GM23338 (cell line): ENCODE measurements at regions not wholly inside any gene's neighbourhood (a gene's known extent, or its start where the extent isn't known, plus 50 kb on each side); places are given as distances from the start of the nearest gene placed in this dataset.

Experiments used
- ATAC-seq: fragments of 200-7000 bp; cut with Tn5 transposase; 3 replicates; pipeline ENCODE4 v1.9.1; 2020
- DNase-seq: peaks from one replicate; pipeline ENCODE4 v3.0.0-alpha.2; 2015; ENCODE audit warnings: low spot score
- H2AFZ ChIP-seq: fragments of 200-600 bp; sonication (generic); 2 replicates; pipeline ENCODE4 v1.8.0; 2016; ENCODE audit warnings: antibody characterized with exemption, mild to moderate bottlenecking, moderate library complexity
- H3F3A ChIP-seq: fragments of 200-600 bp; sonication (generic); replicated peaks from 2 replicates; pipeline ENCODE4 v1.8.0; 2017; ENCODE audit warnings: antibody characterized with exemption, mixed run types, low read depth
- H3K27ac ChIP-seq: fragments of 200-600 bp; sonication (generic); 2 replicates; pipeline ENCODE4 v1.6.1; 2016; ENCODE audit warnings: low read depth
- H3K27me3 ChIP-seq: fragments of 200-600 bp; sonication (generic); 2 replicates; pipeline ENCODE4 v1.8.0; 2016; ENCODE audit warnings: mild to moderate bottlenecking, mixed run types, moderate library complexity; ENCODE audit not compliant: insufficient read depth
- H3K36me3 ChIP-seq: fragments of 200-600 bp; sonication (generic); 2 replicates; pipeline ENCODE4 v1.8.0; 2016; ENCODE audit warnings: mild to moderate bottlenecking; ENCODE audit not compliant: insufficient read depth
- H3K4me1 ChIP-seq: fragments of 200-600 bp; sonication (generic); 2 replicates; pipeline ENCODE4 v1.8.0; 2016; ENCODE audit warnings: mild to moderate bottlenecking, moderate library complexity; ENCODE audit not compliant: insufficient read depth
- H3K4me2 ChIP-seq: fragments of 200-600 bp; sonication (generic); 2 replicates; pipeline ENCODE4 v1.7.1; 2017; ENCODE audit warnings: mixed run types
- H3K4me3 ChIP-seq: fragments of 200-600 bp; sonication (generic); 2 replicates; pipeline ENCODE4 v1.6.1; 2016; ENCODE audit warnings: mixed run types
- H3K79me2 ChIP-seq: fragments of 200-600 bp; sonication (generic); replicated peaks from 2 replicates; pipeline ENCODE4 v1.8.0; 2017; ENCODE audit warnings: mild to moderate bottlenecking; ENCODE audit not compliant: insufficient read depth
- H3K9me2 ChIP-seq: fragments of 200-600 bp; sonication (generic); 2 replicates; pipeline ENCODE4 v1.8.0; 2017; ENCODE audit not compliant: insufficient read depth
- H4K20me1 ChIP-seq: fragments of 200-600 bp; sonication (generic); replicated peaks from 2 replicates; pipeline ENCODE4 v1.8.0; 2017; ENCODE audit warnings: mild to moderate bottlenecking; ENCODE audit not compliant: insufficient read depth
- H3K27ac Mint-ChIP-seq: 2 replicates; pipeline ENCODE4 v1.8.0; 2020; ENCODE audit warnings: inconsistent platforms, mild to moderate bottlenecking, moderate library complexity, mixed read lengths
- H3K27me3 Mint-ChIP-seq: 3 replicates; pipeline ENCODE4 v1.8.0; 2022; ENCODE audit warnings: low read depth, mild to moderate bottlenecking, moderate library complexity, mixed read lengths, inconsistent platforms; ENCODE audit not compliant: insufficient read depth, poor library complexity
- H3K36me3 Mint-ChIP-seq: 3 replicates; pipeline ENCODE4 v1.8.0; 2021; ENCODE audit warnings: low read depth, mild to moderate bottlenecking, inconsistent platforms, moderate library complexity, mixed read lengths
- H3K4me1 Mint-ChIP-seq: 3 replicates; pipeline ENCODE4 v1.8.0; 2020; ENCODE audit warnings: mild to moderate bottlenecking, inconsistent platforms, mixed read lengths
- H3K4me3 Mint-ChIP-seq: 3 replicates; pipeline ENCODE4 v1.8.0; 2021; ENCODE audit warnings: moderate library complexity, mild to moderate bottlenecking, inconsistent platforms, mixed read lengths
- H3K9me3 Mint-ChIP-seq: 3 replicates; pipeline ENCODE4 v1.8.0; 2020; ENCODE audit warnings: moderate library complexity, mild to moderate bottlenecking, inconsistent platforms, mixed read lengths
- CREB1 ChIP-seq: fragments of 250-450 bp; sonication (Bioruptor Pico); IDR thresholded peaks from 2 replicates; pipeline ENCODE4 v1.5.0; 2020; ENCODE audit warnings: low read depth, mild to moderate bottlenecking, moderate library complexity
- ETS1 ChIP-seq: IDR thresholded peaks from 2 replicates; pipeline ENCODE4 v1.6.1; 2016; ENCODE audit warnings: antibody characterized with exemption
- EZH2 ChIP-seq: fragments of 200-600 bp; sonication (generic); IDR thresholded peaks from one replicate; pipeline ENCODE4 v1.8.0; 2017; ENCODE audit warnings: antibody characterized with exemption, mild to moderate bottlenecking, low read depth; ENCODE audit not compliant: unreplicated experiment
- EZH2phosphoT487 ChIP-seq: fragments of 200-600 bp; sonication (generic); IDR thresholded peaks from one replicate; pipeline ENCODE4 v1.8.1; 2018; ENCODE audit warnings: antibody characterized with exemption; ENCODE audit not compliant: unreplicated experiment
- JUNB ChIP-seq: IDR thresholded peaks from one replicate; pipeline ENCODE4 v1.6.1; 2016; ENCODE audit warnings: antibody characterized with exemption; ENCODE audit not compliant: unreplicated experiment
- NANOG ChIP-seq: IDR thresholded peaks from 2 replicates; pipeline ENCODE4 v1.6.1; 2016; ENCODE audit warnings: antibody characterized with exemption, borderline replicate concordance
- POLR2AphosphoS5 ChIP-seq: IDR thresholded peaks from 2 replicates; pipeline ENCODE4 v1.6.1; 2016; ENCODE audit warnings: antibody characterized with exemption, low read depth
- STAT1 ChIP-seq: IDR thresholded peaks from one replicate; pipeline ENCODE4 v1.6.1; 2016; ENCODE audit warnings: antibody characterized with exemption; ENCODE audit not compliant: unreplicated experiment
- ZNF114 ChIP-seq: fragments of 250-450 bp; sonication (Bioruptor Pico); IDR thresholded peaks from 2 replicates; pipeline ENCODE4 v1.5.0; 2020; ENCODE audit warnings: mild to moderate bottlenecking, moderate library complexity
- ZNF331 ChIP-seq: fragments of 250-450 bp; sonication (Bioruptor Pico); IDR thresholded peaks from 2 replicates; pipeline ENCODE4 v1.5.0; 2020; ENCODE audit warnings: low read depth, mild to moderate bottlenecking, moderate library complexity
- TF ChIP-seq, protein P1 (sequence below): IDR thresholded peaks from one replicate; pipeline ENCODE4 v1.6.1; 2018; ENCODE audit warnings: antibody characterized with exemption; ENCODE audit not compliant: unreplicated experiment
- TF ChIP-seq, protein P2 (sequence below), 2 experiments: fragments of 200-600 bp in 1 of 2; sonication (generic) in 1 of 2; conservative IDR thresholded peaks; 2 replicates each; pipeline versions ENCODE4 v1.5.1 to v1.6.1; 2016 to 2017; ENCODE audit warnings: antibody characterized with exemption in 2 of 2, low read depth in 2 of 2, mild to moderate bottlenecking in 2 of 2, moderate library complexity in 1 of 2

- Histone ChIP-seq H3K4me2 (no peak overlapping the region), H2AFZ (no peak overlapping the region), H3K4me1 (no peaks in the 10 kb centered on the region), H3K36me3 (no peaks in the 10 kb centered on the region), H3K27me3 (no peaks in the 10 kb centered on the region), H3K27ac (no peak overlapping the region), H4K20me1 (no peaks in the 10 kb centered on the region), H3K79me2 (no peaks in the 10 kb centered on the region), H3K9me2 (peaks cover 11% of the 10 kb centered on the region), H3K4me3 (no peak overlapping the region), H3F3A (no peaks in the 10 kb centered on the region)
- ATAC-seq (no peak), DNase-seq (no peak)
- TF ChIP-seq CREB1 (CRISPR knock-in tag) (no peak), STAT1 (no peak)
- TF ChIP-seq, protein P1, sequence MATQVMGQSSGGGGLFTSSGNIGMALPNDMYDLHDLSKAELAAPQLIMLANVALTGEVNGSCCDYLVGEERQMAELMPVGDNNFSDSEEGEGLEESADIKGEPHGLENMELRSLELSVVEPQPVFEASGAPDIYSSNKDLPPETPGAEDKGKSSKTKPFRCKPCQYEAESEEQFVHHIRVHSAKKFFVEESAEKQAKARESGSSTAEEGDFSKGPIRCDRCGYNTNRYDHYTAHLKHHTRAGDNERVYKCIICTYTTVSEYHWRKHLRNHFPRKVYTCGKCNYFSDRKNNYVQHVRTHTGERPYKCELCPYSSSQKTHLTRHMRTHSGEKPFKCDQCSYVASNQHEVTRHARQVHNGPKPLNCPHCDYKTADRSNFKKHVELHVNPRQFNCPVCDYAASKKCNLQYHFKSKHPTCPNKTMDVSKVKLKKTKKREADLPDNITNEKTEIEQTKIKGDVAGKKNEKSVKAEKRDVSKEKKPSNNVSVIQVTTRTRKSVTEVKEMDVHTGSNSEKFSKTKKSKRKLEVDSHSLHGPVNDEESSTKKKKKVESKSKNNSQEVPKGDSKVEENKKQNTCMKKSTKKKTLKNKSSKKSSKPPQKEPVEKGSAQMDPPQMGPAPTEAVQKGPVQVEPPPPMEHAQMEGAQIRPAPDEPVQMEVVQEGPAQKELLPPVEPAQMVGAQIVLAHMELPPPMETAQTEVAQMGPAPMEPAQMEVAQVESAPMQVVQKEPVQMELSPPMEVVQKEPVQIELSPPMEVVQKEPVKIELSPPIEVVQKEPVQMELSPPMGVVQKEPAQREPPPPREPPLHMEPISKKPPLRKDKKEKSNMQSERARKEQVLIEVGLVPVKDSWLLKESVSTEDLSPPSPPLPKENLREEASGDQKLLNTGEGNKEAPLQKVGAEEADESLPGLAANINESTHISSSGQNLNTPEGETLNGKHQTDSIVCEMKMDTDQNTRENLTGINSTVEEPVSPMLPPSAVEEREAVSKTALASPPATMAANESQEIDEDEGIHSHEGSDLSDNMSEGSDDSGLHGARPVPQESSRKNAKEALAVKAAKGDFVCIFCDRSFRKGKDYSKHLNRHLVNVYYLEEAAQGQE = no peak
- Mint-ChIP-seq H3K4me3 (no peak overlapping the region), H3K27me3 (no peaks in the 10 kb centered on the region), H3K9me3 (no peaks in the 10 kb centered on the region), H3K36me3 (no peaks in the 10 kb centered on the region), H3K4me1 (no peaks in the 10 kb centered on the region), H3K27ac (no peak overlapping the region)
Observed at GRCh38 chr1:115230281-115230680, 107.8 kb downstream of the NGF start.

DNA sequence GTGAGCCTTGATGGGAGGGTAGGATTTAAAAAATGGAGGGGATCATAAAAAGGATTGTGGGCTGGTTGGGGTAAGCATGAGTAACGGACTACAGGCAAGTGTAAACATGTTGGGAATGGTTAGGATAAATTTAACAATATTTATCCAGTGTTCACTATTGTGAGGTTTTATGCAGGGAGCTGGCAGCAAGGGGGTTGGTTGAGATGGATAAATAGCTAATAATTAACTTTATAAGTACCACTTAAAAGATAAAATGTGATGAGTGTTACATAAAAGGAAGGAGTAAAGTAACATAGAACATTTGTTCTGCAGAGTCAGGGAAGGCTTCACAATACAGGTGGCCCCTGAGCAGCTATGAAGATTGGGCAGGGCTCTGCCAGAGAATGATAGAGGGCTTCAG is 109.0 kb downstream of the NGF start:
- no peak overlapping the region for H3K27ac ChIP-seq
- H3K27ac Mint-ChIP-seq = no peak overlapping the region
- H3K9me3 Mint-ChIP-seq = no peaks in the 10 kb centered on the region
- H3K4me1 ChIP-seq = no peaks in the 10 kb centered on the region
- peaks cover 1% of the 10 kb centered on the region for H3K27me3 Mint-ChIP-seq
- H3K4me1 Mint-ChIP-seq = no peaks in the 10 kb centered on the region
- ATAC-seq = no peak
- no peaks in the 10 kb centered on the region for H3K27me3 ChIP-seq
- H3F3A ChIP-seq = no peaks in the 10 kb centered on the region
- no peak overlapping the region for H3K4me3 ChIP-seq
- no peaks in the 10 kb centered on the region for H3K79me2 ChIP-seq
- peaks cover 11% of the 10 kb centered on the region for H3K9me2 ChIP-seq
- H3K36me3 Mint-ChIP-seq = no peaks in the 10 kb centered on the region
- no peak overlapping the region for H3K4me2 ChIP-seq
- H3K36me3 ChIP-seq = no peaks in the 10 kb centered on the region
- no peak for DNase-seq
- H3K4me3 Mint-ChIP-seq = no peak overlapping the region
- H2AFZ ChIP-seq = no peak overlapping the region; the same call in 1 of the 2 replicates
- H4K20me1 ChIP-seq = no peaks in the 10 kb centered on the region
- no peak for TF ChIP-seq CREB1 (CRISPR knock-in tag)
- TF ChIP-seq ZNF114 (CRISPR knock-in tag) = no peak
- no peak for TF ChIP-seq ZNF331
- TF ChIP-seq EZH2phosphoT487 = no peak
- TF ChIP-seq STAT1 = no peak
- no peak for TF ChIP-seq EZH2
- TF ChIP-seq ETS1 = no peak
- no peak for TF ChIP-seq NANOG
- no peak for TF ChIP-seq POLR2AphosphoS5
- TF ChIP-seq JUNB = no peak
- TF ChIP-seq, protein P1 = no peak
- TF ChIP-seq, protein P2, sequence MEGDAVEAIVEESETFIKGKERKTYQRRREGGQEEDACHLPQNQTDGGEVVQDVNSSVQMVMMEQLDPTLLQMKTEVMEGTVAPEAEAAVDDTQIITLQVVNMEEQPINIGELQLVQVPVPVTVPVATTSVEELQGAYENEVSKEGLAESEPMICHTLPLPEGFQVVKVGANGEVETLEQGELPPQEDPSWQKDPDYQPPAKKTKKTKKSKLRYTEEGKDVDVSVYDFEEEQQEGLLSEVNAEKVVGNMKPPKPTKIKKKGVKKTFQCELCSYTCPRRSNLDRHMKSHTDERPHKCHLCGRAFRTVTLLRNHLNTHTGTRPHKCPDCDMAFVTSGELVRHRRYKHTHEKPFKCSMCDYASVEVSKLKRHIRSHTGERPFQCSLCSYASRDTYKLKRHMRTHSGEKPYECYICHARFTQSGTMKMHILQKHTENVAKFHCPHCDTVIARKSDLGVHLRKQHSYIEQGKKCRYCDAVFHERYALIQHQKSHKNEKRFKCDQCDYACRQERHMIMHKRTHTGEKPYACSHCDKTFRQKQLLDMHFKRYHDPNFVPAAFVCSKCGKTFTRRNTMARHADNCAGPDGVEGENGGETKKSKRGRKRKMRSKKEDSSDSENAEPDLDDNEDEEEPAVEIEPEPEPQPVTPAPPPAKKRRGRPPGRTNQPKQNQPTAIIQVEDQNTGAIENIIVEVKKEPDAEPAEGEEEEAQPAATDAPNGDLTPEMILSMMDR (conservative IDR thresholded peaks at IDR 0.05; ENCODE audit: low read depth in 2 of 2) = no peak
